ENCODE measurements at regions not wholly inside any gene's neighbourhood (a gene's known extent, or its start where the extent isn't known, plus 50 kb on each side); places are given as distances from the start of the nearest gene placed in this dataset.
A peak's percentile ranks its signal among the peaks of the same experiment; 100 is the strongest.
"Not testable (repeated sequence)": the region's sequence is repeated elsewhere in the genome, so short reads cannot be mapped to it uniquely, and the experiment has no call there.

- no peak for DNase-seq (ENCODE audit: low read depth in 4 of 4, low spot score in 3 of 4)
Observed at GRCh38 chr9:30935730-30936129, 1448.7 kb upstream of the ACO1 start.

GRCh38 chr9:30937106-30937505 lies 1447.3 kb upstream of the ACO1 start:
- DNase-seq (ENCODE audit: low read depth in 4 of 4, low spot score in 3 of 4): no peak

- DNase-seq (ENCODE audit: low read depth in 4 of 4, low spot score in 3 of 4): not testable (repeated sequence)
Observed at GRCh38 chr9:30942852-30943251, 1441.6 kb upstream of the ACO1 start.

- no peak for DNase-seq (ENCODE audit: low read depth in 4 of 4, low spot score in 3 of 4)
Observed at GRCh38 chr9:30943446-30944224, 1440.8 kb upstream of the ACO1 start.

- no peak for DNase-seq (ENCODE audit: low read depth in 4 of 4, low spot score in 3 of 4)
Observed at GRCh38 chr9:30944225-30944569, 1440.2 kb upstream of the ACO1 start.

GRCh38 chr9:30944741-30945280 lies 1439.6 kb upstream of the ACO1 start:
- DNase-seq (ENCODE audit: low read depth in 4 of 4, low spot score in 3 of 4): no peak

GRCh38 chr9:30964332-30964731 lies 1420.1 kb upstream of the ACO1 start:
- DNase-seq (ENCODE audit: low read depth in 4 of 4, low spot score in 3 of 4): no peak

- peak in 2 of 4 donors; percentile 3 to 10 for DNase-seq (ENCODE audit: low read depth in 4 of 4, low spot score in 3 of 4)
Observed at GRCh38 chr9:30967476-30967875, 1417.0 kb upstream of the ACO1 start.

- no peak for DNase-seq (ENCODE audit: low read depth in 4 of 4, low spot score in 3 of 4)
Observed at GRCh38 chr9:30970186-30970585, 1414.3 kb upstream of the ACO1 start.

GRCh38 chr9:30970812-30971211 lies 1413.6 kb upstream of the ACO1 start:
- DNase-seq (ENCODE audit: low read depth in 4 of 4, low spot score in 3 of 4): no peak

- DNase-seq (ENCODE audit: low read depth in 4 of 4, low spot score in 3 of 4): no peak
Observed at GRCh38 chr9:30972654-30973053, 1411.8 kb upstream of the ACO1 start.

- no peak for DNase-seq (ENCODE audit: low read depth in 4 of 4, low spot score in 3 of 4)
Observed at GRCh38 chr9:30977965-30978364, 1406.5 kb upstream of the ACO1 start.

GRCh38 chr9:30982301-30982700 lies 1402.1 kb upstream of the ACO1 start:
- no peak for DNase-seq (ENCODE audit: low read depth in 4 of 4, low spot score in 3 of 4)

GRCh38 chr9:30995956-30996738 lies 1388.3 kb upstream of the ACO1 start:
- DNase-seq (ENCODE audit: low read depth in 4 of 4, low spot score in 3 of 4): no peak

- DNase-seq (ENCODE audit: low read depth in 4 of 4, low spot score in 3 of 4): no peak
Observed at GRCh38 chr9:30996761-30997160, 1387.7 kb upstream of the ACO1 start.

- DNase-seq (ENCODE audit: low read depth in 4 of 4, low spot score in 3 of 4): no peak
Observed at GRCh38 chr9:30997291-30997690, 1387.2 kb upstream of the ACO1 start.

GRCh38 chr9:31005086-31005665 lies 1379.3 kb upstream of the ACO1 start:
- DNase-seq (ENCODE audit: low read depth in 4 of 4, low spot score in 3 of 4): no peak

GRCh38 chr9:31013371-31013770 lies 1371.1 kb upstream of the ACO1 start:
- no peak for DNase-seq (ENCODE audit: low read depth in 4 of 4, low spot score in 3 of 4)

- no peak for DNase-seq (ENCODE audit: low read depth in 4 of 4, low spot score in 3 of 4)
Observed at GRCh38 chr9:31023847-31024246, 1360.6 kb upstream of the ACO1 start.

GRCh38 chr9:31027678-31028077 lies 1356.8 kb upstream of the ACO1 start:
- DNase-seq (ENCODE audit: low read depth in 4 of 4, low spot score in 3 of 4): no peak

GRCh38 chr9:31028137-31028536 lies 1356.3 kb upstream of the ACO1 start:
- no peak for DNase-seq (ENCODE audit: low read depth in 4 of 4, low spot score in 3 of 4)

Measured in right renal pelvis (tissue), 4 donors.